GM12891 (cell line): ENCODE measurements at regions not wholly inside any gene's neighbourhood (a gene's known extent, or its start where the extent isn't known, plus 50 kb on each side); places are given as distances from the start of the nearest gene placed in this dataset.

Experiments used
- DNase-seq: peaks from one replicate; pipeline ENCODE4 v3.0.0; 2011; ENCODE audit warnings: low spot score; ENCODE audit not compliant: insufficient read length
- FAIRE-seq: peaks from 2 replicates; lab custom pipeline; 2011; peaks lifted over from hg19 to GRCh38; lab: Jason Lieb, UNC
- PAX5 ChIP-seq: IDR thresholded peaks from 2 replicates; pipeline ENCODE4 v1.6.1; 2011; ENCODE audit warnings: low read length, moderate library complexity, mild to moderate bottlenecking; ENCODE audit not compliant: insufficient read depth, severe bottlenecking
- POLR2A ChIP-seq: IDR thresholded peaks from 2 replicates; pipeline ENCODE4 v1.6.1; 2011; ENCODE audit warnings: low read depth, low read length, control low read depth
- POLR2AphosphoS5 ChIP-seq: IDR thresholded peaks from 2 replicates; pipeline ENCODE4 v1.6.1; 2011; ENCODE audit warnings: low read depth, low read length, control low read depth
- POU2F2 ChIP-seq: IDR thresholded peaks from 2 replicates; pipeline ENCODE4 v1.6.1; 2011; ENCODE audit warnings: low read depth, mild to moderate bottlenecking, control low read depth, low read length, moderate library complexity
- SPI1 ChIP-seq: IDR thresholded peaks from 2 replicates; pipeline ENCODE4 v1.6.1; 2011; ENCODE audit warnings: low read depth, low read length, control low read depth
- TAF1 ChIP-seq: IDR thresholded peaks from 2 replicates; pipeline ENCODE4 v1.6.1; 2011; ENCODE audit warnings: low read depth, low read length, control low read depth

GRCh38 chr18:33918571-33918970 lies 306.1 kb downstream of the NOL4 start:
- FAIRE-seq (no peak), DNase-seq (no peak)
- TF ChIP-seq POLR2A (no peak), TAF1 (no peak), SPI1 (no peak), POLR2AphosphoS5 (no peak), PAX5 (no peak), POU2F2 (no peak)

GRCh38 chr18:33916200-33916599 lies 308.5 kb downstream of the NOL4 start:
- FAIRE-seq = no peak

GRCh38 chr18:33914399-33914798 lies 310.3 kb downstream of the NOL4 start:
- no peak for TF ChIP-seq POLR2A
- TF ChIP-seq POLR2AphosphoS5 = no peak
- no peak for TF ChIP-seq POU2F2
- TF ChIP-seq TAF1 = no peak
- no peak for TF ChIP-seq SPI1
- TF ChIP-seq PAX5 = no peak
- no peak for FAIRE-seq
- no peak for DNase-seq

More at GRCh38 chr18:33916200-33916599, 308.5 kb downstream of the NOL4 start:
- DNase-seq = no peak
- TF ChIP-seq TAF1 = no peak
- TF ChIP-seq SPI1 = no peak
- TF ChIP-seq POLR2AphosphoS5 = no peak
- no peak for TF ChIP-seq POU2F2
- no peak for TF ChIP-seq PAX5
- no peak for TF ChIP-seq POLR2A

- DNase-seq (no peak), FAIRE-seq (no peak)
- TF ChIP-seq TAF1 (no peak), POU2F2 (no peak), POLR2A (no peak)
Measured at GRCh38 chr18:33906046-33906445, 318.7 kb downstream of the NOL4 start.

- FAIRE-seq = no peak
- no peak for DNase-seq
Measured at GRCh38 chr18:33901894-33902512, 322.7 kb downstream of the NOL4 start.

GRCh38 chr18:33900638-33901037 lies 322.6 kb downstream of the ASXL3 start:
- no peak for DNase-seq
- TF ChIP-seq POU2F2 (no peak), POLR2A (no peak), PAX5 (no peak), SPI1 (no peak), TAF1 (no peak), POLR2AphosphoS5 (no peak)
- no peak for FAIRE-seq

More at GRCh38 chr18:33901894-33902512, 322.7 kb downstream of the NOL4 start:
- no peak for TF ChIP-seq POU2F2

- TF ChIP-seq POLR2AphosphoS5 (no peak), POU2F2 (no peak), PAX5 (no peak), SPI1 (no peak), POLR2A (no peak), TAF1 (no peak)
- no peak for FAIRE-seq
Measured at GRCh38 chr18:33898427-33898826, 320.4 kb downstream of the ASXL3 start.

GRCh38 chr18:33878213-33878612 lies 300.2 kb downstream of the ASXL3 start:
- DNase-seq (no peak), FAIRE-seq (no peak)
- TF ChIP-seq TAF1 (no peak), POU2F2 (no peak), POLR2AphosphoS5 (no peak), SPI1 (no peak), POLR2A (no peak), PAX5 (no peak)

More at GRCh38 chr18:33898427-33898826, 320.4 kb downstream of the ASXL3 start:
- no peak for DNase-seq

GRCh38 chr18:33875029-33875565 lies 297.1 kb downstream of the ASXL3 start:
- FAIRE-seq (no peak), DNase-seq (no peak)
- TF ChIP-seq POU2F2 = no peak
- TF ChIP-seq SPI1 = no peak
- TF ChIP-seq PAX5 = no peak
- no peak for TF ChIP-seq TAF1
- no peak for TF ChIP-seq POLR2AphosphoS5
- no peak for TF ChIP-seq POLR2A

GRCh38 chr18:33873112-33873511 lies 295.1 kb downstream of the ASXL3 start:
- FAIRE-seq = no peak
- no peak for DNase-seq
- no peak for TF ChIP-seq POLR2AphosphoS5
- TF ChIP-seq POLR2A = no peak
- no peak for TF ChIP-seq POU2F2
- TF ChIP-seq TAF1 = no peak
- no peak for TF ChIP-seq SPI1
- no peak for TF ChIP-seq PAX5
